K562 (cell line): ENCODE measurements at regions not wholly inside any gene's neighbourhood (a gene's known extent, or its start where the extent isn't known, plus 50 kb on each side); places are given as distances from the start of the nearest gene placed in this dataset.

Source experiments
- ATAC-seq: fragments of 200-7000 bp; cut with Tn5 transposase; 3 replicates; pipeline ENCODE4 v1.9.1; 2020; ENCODE audit warnings: moderate library complexity
- BruUV-seq: library from RNA; stranded (reverse); fragments of 400-500 nt; replicated peaks from 2 replicates; lab custom pipeline; 2021; lab: Mats Ljungman, UMichigan
- CTCF ChIA-PET: fragments of 300-600 bp; formaldehyde crosslinking; extraction: SDS; loops from one replicate; lab custom pipeline; 2021; ENCODE audit warnings: low intra/inter-chr PET ratio; lab: Yijun Ruan, JAX
- POLR2A ChIA-PET: fragments of 300-600, 350-650 bp; sonication (Branson Sonifier 250); formaldehyde crosslinking; extraction: SDS; loops from one replicate; lab custom pipeline; 2021; ENCODE audit warnings: antibody characterized with exemption, inconsistent platforms; lab: Yijun Ruan, JAX
- DNase-seq, 4 experiments: peaks; one replicate each; pipeline versions ENCODE4 v3.0.0 to v3.0.0-alpha.2; 2011 to 2018; ENCODE audit warnings: low spot score in 3 of 4, mixed read lengths in 3 of 4; ENCODE audit errors: extremely low read depth in 1 of 4
- FAIRE-seq: peaks from 2 replicates; lab custom pipeline; 2011; peaks lifted over from hg19 to GRCh38; lab: Jason Lieb, UNC
- H2AFZ ChIP-seq: 2 replicates; pipeline ENCODE4 v1.6.0; 2011; ENCODE audit warnings: low read depth, low read length, control low read depth, inconsistent platforms
- H3K27ac ChIP-seq: fragments of 200-600 bp; 3 replicates; pipeline ENCODE4 v1.8.0; 2011; ENCODE audit warnings: low read depth, mild to moderate bottlenecking, control low read depth, inconsistent platforms, low read length, moderate library complexity, mixed read lengths; ENCODE audit errors: extremely low read depth
- H3K27me3 ChIP-seq, 2 experiments: fragments of 300-600 bp in 1 of 2; 2 replicates in 1 of 2; 3 replicates in 1 of 2; pipeline versions ENCODE4 v1.6.0 to v1.8.0; 2011; ENCODE audit warnings: inconsistent platforms in 2 of 2, low read length in 2 of 2, mild to moderate bottlenecking in 1 of 2, mixed read lengths in 1 of 2, moderate library complexity in 1 of 2; ENCODE audit not compliant: control insufficient read depth in 2 of 2, insufficient read depth in 2 of 2
- H3K36me3 ChIP-seq: fragments of 300-600 bp; 3 replicates; pipeline ENCODE4 v1.8.0; 2011; ENCODE audit warnings: mild to moderate bottlenecking, low read length, inconsistent platforms; ENCODE audit not compliant: control insufficient read depth, insufficient read depth
- H3K4me1 ChIP-seq, 2 experiments: fragments of 200-600 bp in 1 of 2; replicated peaks in 1 of 2; 2 replicates in 1 of 2; 3 replicates in 1 of 2; pipeline versions ENCODE4 v1.5.1 to v1.8.0; 2011; ENCODE audit warnings: inconsistent platforms in 2 of 2, low read length in 2 of 2, mild to moderate bottlenecking in 1 of 2, mixed read lengths in 1 of 2, moderate library complexity in 1 of 2; ENCODE audit not compliant: control insufficient read depth in 2 of 2, insufficient read depth in 2 of 2
- H3K4me2 ChIP-seq: 2 replicates; pipeline ENCODE4 v1.6.1; 2011; ENCODE audit warnings: low read length, control low read depth, inconsistent platforms, mixed read lengths; ENCODE audit not compliant: insufficient read depth
- H3K4me3 ChIP-seq: fragments of 200-600 bp; sonication (generic), shearing (Covaris generic); 2 replicates; pipeline ENCODE4 v1.5.1; 2016; ENCODE audit warnings: control low read depth, inconsistent platforms
- H3K79me2 ChIP-seq: fragments of 200-600 bp; 3 replicates; pipeline ENCODE4 v1.8.0; 2011; ENCODE audit warnings: low read length, inconsistent platforms; ENCODE audit not compliant: control insufficient read depth, insufficient read depth
- H3K9ac ChIP-seq, 2 experiments: 2 replicates each; pipeline versions ENCODE4 v1.6.0 to v1.6.1; 2011; ENCODE audit warnings: low read depth in 2 of 2, low read length in 2 of 2, control low read depth in 1 of 2, inconsistent platforms in 1 of 2, mild to moderate bottlenecking in 1 of 2, mixed read lengths in 1 of 2; ENCODE audit not compliant: insufficient read depth in 1 of 2
- H3K9me1 ChIP-seq: one replicate; pipeline ENCODE4 v1.6.0; 2011; ENCODE audit warnings: inconsistent platforms, mild to moderate bottlenecking, low read length, moderate library complexity; ENCODE audit not compliant: control insufficient read depth, insufficient read depth
- H3K9me3 ChIP-seq: replicated peaks from 2 replicates; pipeline ENCODE4 v1.5.1; 2011; ENCODE audit warnings: low read depth, low read length, inconsistent platforms; ENCODE audit not compliant: control insufficient read depth, insufficient read depth
- H4K20me1 ChIP-seq: replicated peaks from 2 replicates; pipeline ENCODE4 v1.6.1; 2011; ENCODE audit warnings: low read length, inconsistent platforms, mixed read lengths; ENCODE audit not compliant: control insufficient read depth, insufficient read depth
- CEBPZ ChIP-seq: fragments of 150-350 bp; IDR thresholded peaks from 2 replicates; pipeline ENCODE4 v1.6.1; 2014; ENCODE audit warnings: low read depth, mild to moderate bottlenecking, low read length, borderline replicate concordance
- E2F1 ChIP-seq: sonication (generic); formaldehyde crosslinking; IDR thresholded peaks from 2 replicates; pipeline ENCODE4 v1.8.1; 2023; ENCODE audit warnings: mild to moderate bottlenecking, missing genetic modification reagents, moderate library complexity
- KDM5B ChIP-seq: fragments of 200-600 bp; sonication (generic); IDR thresholded peaks from 2 replicates; pipeline ENCODE4 v1.6.1; 2012; ENCODE audit warnings: low read depth, mild to moderate bottlenecking, moderate library complexity, low read length, control low read depth, inconsistent platforms; ENCODE audit not compliant: insufficient replicate concordance
- MLX ChIP-seq, 2 experiments: fragments of 450-650 bp in 1 of 2; sonication (generic) in 1 of 2; formaldehyde crosslinking; conservative IDR thresholded peaks; 2 replicates each; pipeline versions ENCODE4 v1.4.0 to v1.8.1; 2020 to 2022; ENCODE audit warnings: mild to moderate bottlenecking in 1 of 2, missing genetic modification reagents in 1 of 2
- SRSF7 ChIP-seq: fragments of 200-400 bp; formaldehyde crosslinking; optimal IDR thresholded peaks from 2 replicates; pipeline ENCODE3; 2017; ENCODE audit warnings: mild to moderate bottlenecking, low read depth, low read length
- ZNF124 ChIP-seq: sonication (generic); formaldehyde crosslinking; IDR thresholded peaks from 2 replicates; pipeline ENCODE4 v1.8.1; 2022; ENCODE audit warnings: missing genetic modification reagents
- ZNF280A ChIP-seq: fragments of 450-650 bp; IDR thresholded peaks from 2 replicates; pipeline ENCODE4 v1.6.1; 2018; ENCODE audit warnings: mild to moderate bottlenecking, low read depth; ENCODE audit not compliant: partially characterized antibody
- ZNF644 ChIP-seq: fragments of 200-800 bp; sonication (Bioruptor generic); IDR thresholded peaks from 2 replicates; pipeline ENCODE4 v1.6.1; 2016; ENCODE audit warnings: low read depth, missing genetic modification characterization, missing compliant biosample characterization
- ZNF740 ChIP-seq, 3 experiments: fragments of 200-800 bp in 1 of 3; sonication (Bioruptor generic) in 1 of 3; sonication (generic) in 1 of 3; formaldehyde crosslinking in 1 of 3; IDR thresholded peaks; 2 replicates each; pipeline versions ENCODE4 v1.6.1 to v1.8.0; 2016 to 2022; ENCODE audit warnings: mild to moderate bottlenecking in 2 of 3, missing compliant biosample characterization in 2 of 3, missing genetic modification characterization in 2 of 3, missing genetic modification reagents in 1 of 3
- WGBS: fragments of 100-300 bp; shearing (Covaris generic); methylation state at CpG from one replicate; pipeline ENCODE4 v1.1.6; 2016; ENCODE audit warnings: low coverage, mixed read lengths; ENCODE audit not compliant: insufficient coverage; ENCODE audit errors: missing lambda C conversion rate; 5-methylcytosine and 5-hydroxymethylcytosine counted together
- in situ Hi-C: fragments of 300-500 bp; cut with MboI; formaldehyde crosslinking; loops from 4 replicates; pipeline ENCODE4 v1.15.0; 2018; ENCODE audit warnings: inconsistent platforms, mixed read lengths
- intact Hi-C: fragments of 100-400 bp; cut with micrococcal nuclease; formaldehyde crosslinking; loops from 2 replicates; pipeline ENCODE4 v1.14.2; 2022

GRCh38 chr20:36091561-36092397 lies 62.8 kb upstream of the EPB41L1 start:
- peak overlapping the region; percentile 77 for H2AFZ ChIP-seq
- H3K9me1 ChIP-seq: no peaks in the 10 kb centered on the region
- H3K9ac ChIP-seq: peak overlapping the region; percentile 17 to 87; a peak in 3 of 4 replicates
- H3K27me3 ChIP-seq: no peaks in the 10 kb centered on the region
- H3K4me3 ChIP-seq: peak overlapping the region; percentile 57
- WGBS: 10% methylated on average over 28 of the region's 42 CpGs
- H3K4me1 ChIP-seq: peaks cover 13 to 27% of the 10 kb centered on the region in 2 experiments
- intact Hi-C loops: no loop called here
- H3K27ac ChIP-seq: no peak overlapping the region
- CTCF ChIA-PET: no interaction called here
- DNase-seq (peak in 2 of 4 experiments; percentile 29 to 51), FAIRE-seq (peak; percentile 69), ATAC-seq (peak; percentile 16; the same call in 1 of the 3 replicates)
- POLR2A ChIA-PET: interaction anchor here (0.6 to 1.5 kb wide), 5 partner anchors 22 to 481 kb away, joined by 3 to 7 read pairs (median 3); no protein-coding TSS in a partner anchor
- in situ Hi-C loops: no loop called here
- no peaks in the 10 kb centered on the region for H3K79me2 ChIP-seq
- H3K9me3 ChIP-seq: no peaks in the 10 kb centered on the region
- peak overlapping the region; percentile 22; the same call in 1 of the 2 replicates for H3K4me2 ChIP-seq
- no TSS peak for BruUV-seq
- H4K20me1 ChIP-seq: no peaks in the 10 kb centered on the region
- no peaks in the 10 kb centered on the region for H3K36me3 ChIP-seq
- TF ChIP-seq ZNF644 (no peak), ZNF124 (CRISPR knock-in tag) (no peak), E2F1 (CRISPR knock-in tag) (no peak), MLX (CRISPR knock-in tag; conservative IDR thresholded peaks at IDR 0.05) (no peak), KDM5B (no peak), ZNF280A (no peak), CEBPZ (no peak), ZNF740 (CRISPR knock-in tag; IDR thresholded peaks at IDR 0.05) (0 out of 2 replicates have a peak, but pooled peaks have one; percentile 8), ZNF740 (tag; IDR thresholded peaks at IDR 0.05) (no peak), SRSF7 (no peak)
